HS-5 (cell line): ENCODE measurements at regions not wholly inside any gene's neighbourhood (a gene's known extent, or its start where the extent isn't known, plus 50 kb on each side); places are given as distances from the start of the nearest gene placed in this dataset.
"Not testable (repeated sequence)": the region's sequence is repeated elsewhere in the genome, so short reads cannot be mapped to it uniquely, and the experiment has no call there.

Experiments used
- DNase-seq: peaks from one replicate; pipeline ENCODE4 v3.0.0-alpha.2; 2012; ENCODE audit warnings: low read depth

- no peak for DNase-seq
Measured at GRCh38 chr16:22625967-22626366, 115.3 kb downstream of the NPIPB5 start.

DNA sequence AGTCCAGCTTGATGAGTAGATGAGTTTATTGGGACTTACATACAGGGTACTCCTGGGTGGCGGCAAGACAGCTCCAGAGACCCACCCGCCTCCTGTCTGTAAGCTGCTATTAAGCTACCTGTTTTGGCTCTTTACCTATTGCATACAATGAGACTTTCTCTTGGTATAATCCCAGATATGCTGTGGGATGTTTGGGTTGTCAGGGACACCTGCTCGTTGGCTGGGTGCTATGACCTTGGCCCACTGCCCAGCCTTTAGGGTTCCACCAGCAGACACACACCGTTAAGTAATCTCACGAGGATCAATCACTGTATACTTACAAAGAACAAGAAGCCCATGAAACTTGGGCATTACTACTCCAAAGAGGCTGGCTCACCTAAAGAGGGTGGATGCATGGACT is 116.4 kb downstream of the NPIPB5 start:
- no peak for DNase-seq

GRCh38 chr16:22628994-22629393 is 118.3 kb downstream of the NPIPB5 start:
- DNase-seq, result no peak

DNA sequence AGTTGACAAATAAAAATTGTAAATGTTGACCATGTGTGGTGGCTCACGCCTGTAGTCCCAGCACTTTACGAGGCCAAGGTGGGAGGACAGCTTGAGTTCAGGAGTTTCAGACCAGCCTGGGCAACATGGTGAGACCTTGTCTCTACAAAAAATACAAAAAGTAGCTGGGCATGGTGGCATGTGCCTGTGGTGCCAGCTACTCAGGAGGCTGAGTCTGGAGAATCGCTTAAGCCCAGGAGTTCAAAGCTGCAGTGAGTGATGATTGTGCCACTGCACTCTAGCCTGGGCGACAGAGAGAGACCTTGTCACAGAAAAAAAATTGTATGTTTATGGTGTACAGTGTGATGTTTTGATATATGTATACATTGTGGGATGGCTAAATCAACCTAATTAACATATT is 119.6 kb downstream of the NPIPB5 start:
- no peak for DNase-seq

- DNase-seq, result no peak
Measured at GRCh38 chr16:22631264-22631663, 120.6 kb downstream of the NPIPB5 start.

- no peak for DNase-seq
Measured at GRCh38 chr16:22632606-22633005, 121.9 kb downstream of the NPIPB5 start.

DNA sequence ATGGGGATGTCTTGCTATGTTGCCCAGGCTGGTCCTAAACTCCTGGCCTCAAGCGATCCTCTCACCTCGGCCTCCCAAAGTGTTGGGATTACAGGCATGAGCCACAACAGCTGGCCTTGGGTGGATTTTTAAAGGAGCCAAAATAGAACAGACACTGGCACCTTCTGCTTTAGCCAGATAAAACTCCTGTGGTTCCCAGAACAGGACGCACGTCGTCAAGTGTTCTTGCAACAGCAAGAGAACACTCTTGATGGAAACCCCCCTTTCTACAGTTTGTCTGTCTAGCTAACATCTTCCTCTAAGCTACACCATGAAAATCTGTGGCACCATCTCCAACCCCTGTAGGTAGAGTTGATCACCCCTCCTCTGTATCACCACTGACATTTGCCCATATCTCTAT is 122.6 kb downstream of the NPIPB5 start:
- no peak for DNase-seq

DNA sequence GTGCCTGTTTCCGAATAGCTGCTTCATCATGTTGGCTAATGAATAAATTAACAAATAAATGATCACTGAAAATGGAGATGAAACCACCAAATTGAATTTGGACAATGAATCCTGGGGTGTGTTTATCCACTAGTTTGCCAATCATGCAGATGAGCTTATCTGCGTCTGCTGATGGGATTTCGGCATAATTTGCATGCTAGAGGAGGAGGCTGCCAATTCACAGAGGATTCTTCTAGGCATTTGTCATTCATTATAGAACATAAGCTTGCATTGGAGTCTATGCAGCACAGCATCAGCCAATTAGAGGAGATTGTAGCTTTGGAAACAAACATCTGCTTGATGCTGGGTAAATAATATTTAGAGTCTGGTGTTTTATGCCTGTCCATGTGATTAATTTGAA is 123.1 kb downstream of the NPIPB5 start:
- DNase-seq, result no peak

- no peak for DNase-seq
Measured at GRCh38 chr16:22634954-22635353, 124.3 kb downstream of the NPIPB5 start.

- peak; percentile 28 for DNase-seq
Measured at GRCh38 chr16:22635357-22635761, 124.7 kb downstream of the NPIPB5 start.

DNA sequence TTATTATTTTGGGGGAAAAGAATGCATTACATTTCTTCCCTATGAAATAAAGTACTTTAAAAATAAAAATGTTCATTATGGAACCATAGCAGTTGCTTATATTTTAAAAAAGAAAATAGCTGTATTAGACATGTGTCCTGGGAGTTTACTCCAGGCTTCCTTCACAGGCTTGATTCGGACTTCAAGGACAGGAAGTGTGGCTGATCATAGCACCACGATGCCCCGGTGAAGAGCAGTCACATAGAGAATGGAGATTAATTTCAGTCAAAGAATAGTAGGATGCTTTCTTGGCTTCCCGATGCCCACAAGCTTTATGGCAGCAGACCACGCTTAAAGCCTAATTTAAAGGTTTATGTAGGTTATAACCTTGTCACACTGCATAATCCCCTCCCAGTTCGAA is 125.1 kb downstream of the NPIPB5 start:
- DNase-seq, result no peak

GRCh38 chr16:22638393-22639206 is 127.9 kb downstream of the NPIPB5 start:
- DNase-seq, result peak; percentile 97

- DNase-seq, result no peak
Measured at GRCh38 chr16:22641131-22641628, 130.5 kb downstream of the NPIPB5 start.

DNA sequence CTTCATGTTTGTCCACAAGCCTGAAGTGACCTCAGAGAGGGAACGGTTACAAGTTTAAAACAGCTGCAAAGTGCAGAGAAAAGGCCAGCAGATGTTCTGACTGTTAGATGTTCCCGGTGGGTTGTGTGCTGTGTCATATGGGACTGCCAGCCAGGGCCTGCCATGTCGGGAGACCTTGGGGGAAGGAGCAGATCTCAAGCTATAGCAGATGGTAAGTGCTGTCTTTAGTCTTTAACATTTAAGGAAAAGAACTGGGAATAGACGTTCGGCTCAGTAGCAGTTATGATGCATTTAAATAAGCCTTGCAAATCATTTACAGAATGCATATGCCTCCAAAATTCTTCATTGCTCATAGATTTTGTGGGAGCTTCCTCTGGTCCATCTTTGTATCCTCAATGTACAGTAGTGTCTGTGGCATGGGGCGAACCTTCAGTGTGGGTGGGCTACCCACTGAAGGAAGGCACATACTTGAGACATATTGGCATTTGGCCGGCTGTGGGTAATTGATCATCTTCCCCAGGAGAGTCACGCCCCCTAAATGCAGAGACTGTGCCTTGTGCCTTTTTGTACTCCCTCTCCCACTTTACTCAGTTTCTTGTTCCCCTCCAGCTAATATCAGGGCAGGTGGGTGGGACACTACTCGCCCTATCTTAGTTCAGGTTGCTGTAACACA is 131.9 kb downstream of the NPIPB5 start:
- DNase-seq, result no peak

DNA sequence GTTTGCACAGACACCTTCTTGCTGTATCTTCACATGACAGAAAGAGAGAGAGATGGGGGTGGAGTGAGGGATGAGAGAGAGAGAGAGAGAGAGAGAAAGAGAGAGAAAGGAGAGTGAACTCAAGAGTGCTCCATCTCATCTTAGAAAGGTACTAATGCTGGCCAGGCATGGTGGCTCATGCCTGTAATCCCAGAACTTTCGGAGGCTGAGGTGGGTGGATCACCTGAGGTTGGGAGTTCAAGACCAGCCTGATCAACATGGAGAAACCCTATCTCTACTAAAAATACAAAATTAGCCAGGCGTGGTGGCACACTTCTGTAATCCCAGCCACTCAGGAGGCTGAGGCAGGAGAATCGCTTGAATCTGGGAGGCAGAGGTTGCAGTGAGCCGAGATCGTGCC is 132.5 kb downstream of the NPIPB5 start:
- not testable (repeated sequence) for DNase-seq

DNA sequence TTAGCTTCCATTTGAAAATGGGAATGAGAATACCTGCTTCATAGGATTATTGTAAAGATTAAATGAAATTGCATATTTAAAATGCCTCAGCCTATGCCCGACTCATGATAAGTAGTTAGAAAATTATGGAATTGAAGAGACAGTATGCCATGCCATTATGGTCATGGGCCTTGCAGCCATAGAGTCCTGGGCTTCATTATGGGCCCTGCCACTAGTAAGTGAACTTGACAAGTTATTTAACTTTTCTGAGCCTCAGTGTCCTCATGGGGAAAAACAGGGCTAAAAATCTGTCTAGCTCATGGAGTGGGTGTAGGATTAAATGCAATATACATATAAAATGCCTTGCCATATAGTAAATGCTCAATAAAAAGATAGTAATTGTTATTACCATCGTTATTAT is 133.2 kb downstream of the NPIPB5 start:
- DNase-seq, result no peak

- DNase-seq, result no peak
Measured at GRCh38 chr16:22645868-22646267, 135.2 kb downstream of the NPIPB5 start.

DNA sequence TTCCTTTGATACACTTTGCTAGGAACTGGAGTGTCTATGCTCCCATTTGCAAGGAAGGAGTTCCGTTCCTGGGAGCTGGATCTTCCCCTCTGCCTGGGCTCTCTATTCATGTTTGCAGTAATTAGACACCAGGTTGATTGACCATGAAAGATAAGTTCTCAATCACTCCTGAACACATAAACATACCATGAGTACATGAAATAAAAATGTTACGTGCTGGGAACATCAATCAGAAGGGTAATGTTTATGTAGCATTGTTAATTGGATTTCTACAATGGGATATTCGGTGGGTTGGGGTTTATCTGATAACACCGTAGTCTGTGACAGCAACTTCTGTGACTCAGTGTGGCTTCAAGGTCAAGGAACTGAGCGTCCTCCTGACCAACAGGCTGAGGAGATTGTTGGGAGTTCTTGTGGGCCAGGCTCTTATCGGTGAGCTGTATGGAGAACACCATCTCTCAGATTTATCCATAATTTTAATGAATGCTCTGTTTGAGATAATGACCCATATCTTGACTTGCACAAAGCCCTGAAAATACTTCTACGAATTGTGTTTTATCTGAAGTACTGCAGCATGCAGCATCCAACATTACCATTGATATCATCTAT is 136.4 kb downstream of the NPIPB5 start:
- no peak for DNase-seq

DNA sequence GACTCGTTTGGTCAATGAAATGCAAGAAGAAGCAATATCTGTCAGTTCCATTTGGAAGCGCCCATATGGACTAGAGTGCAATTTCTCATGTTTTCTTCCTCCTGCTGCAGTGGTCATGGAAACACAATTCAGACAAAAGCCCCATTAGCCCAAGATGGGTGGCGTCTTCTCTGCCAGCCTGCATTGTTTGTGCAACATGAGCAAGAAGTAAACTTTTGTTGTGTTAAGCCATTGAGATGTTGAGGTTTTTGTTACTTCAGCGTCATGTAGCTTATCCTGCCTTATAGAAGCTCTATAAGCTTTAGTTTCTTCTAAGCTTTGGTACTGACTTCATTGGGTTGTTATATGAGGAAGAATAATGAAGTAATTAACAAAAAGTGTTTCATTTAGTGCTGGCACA is 137.4 kb downstream of the NPIPB5 start:
- DNase-seq, result no peak

- no peak for DNase-seq
Measured at GRCh38 chr16:22648941-22649340, 138.2 kb downstream of the NPIPB5 start.

GRCh38 chr16:22651111-22651817 is 140.6 kb downstream of the NPIPB5 start:
- not testable (repeated sequence) for DNase-seq

- no peak for DNase-seq
Measured at GRCh38 chr16:22652463-22652845, 141.8 kb downstream of the NPIPB5 start.
